CD14-positive monocyte (primary cell): ENCODE measurements at regions not wholly inside any gene's neighbourhood (a gene's known extent, or its start where the extent isn't known, plus 50 kb on each side); places are given as distances from the start of the nearest gene placed in this dataset.

Experiments
- DNase-seq, 3 donors: peaks; one replicate each; pipeline ENCODE4 v3.0.0-alpha.2; 2011 to 2022
- H2AFZ ChIP-seq: 2 replicates; pipeline ENCODE4 v1.6.0; 2012; ENCODE audit warnings: mild to moderate bottlenecking, low read depth, low read length, inconsistent platforms; ENCODE audit not compliant: insufficient read depth, poor library complexity, severe bottlenecking
- H3K27ac ChIP-seq, 2 donors: 1 replicate in 1 of 2; 2 replicates in 1 of 2; pipeline ENCODE4 v1.5.1; 2012 to 2013; ENCODE audit warnings: low read length in 2 of 2, control low read depth in 1 of 2, inconsistent platforms in 1 of 2, low read depth in 1 of 2, mild to moderate bottlenecking in 1 of 2
- H3K27me3 ChIP-seq, 2 donors: one replicate each; pipeline versions ENCODE4 v1.6.0 to v1.6.1; 2011 to 2013; ENCODE audit warnings: low read length in 2 of 2; ENCODE audit not compliant: control insufficient read depth in 2 of 2, insufficient read depth in 2 of 2
- H3K36me3 ChIP-seq, 2 donors: replicated peaks in 1 of 2; 1 replicate in 1 of 2; 2 replicates in 1 of 2; pipeline versions ENCODE4 v1.5.1 to v1.6.1; 2012 to 2013; ENCODE audit warnings: low read length in 2 of 2, control low read depth in 1 of 2, inconsistent platforms in 1 of 2, mild to moderate bottlenecking in 1 of 2; ENCODE audit not compliant: insufficient read depth in 2 of 2, control insufficient read depth in 1 of 2
- H3K4me1 ChIP-seq, 2 donors: 1 replicate in 1 of 2; 2 replicates in 1 of 2; pipeline versions ENCODE4 v1.5.1 to v1.6.1; 2012 to 2013; ENCODE audit warnings: low read length in 2 of 2, control low read depth in 1 of 2, inconsistent platforms in 1 of 2, mild to moderate bottlenecking in 1 of 2, moderate library complexity in 1 of 2; ENCODE audit not compliant: insufficient read depth in 2 of 2, control insufficient read depth in 1 of 2
- H3K4me2 ChIP-seq: replicated peaks from 2 replicates; pipeline ENCODE3; 2012; ENCODE audit warnings: low read length, moderate library complexity, mild to moderate bottlenecking; ENCODE audit not compliant: poor library complexity, severe bottlenecking; ENCODE audit errors: extremely low read depth
- H3K4me3 ChIP-seq, 3 experiments: fragments of 200-600 bp in 1 of 3; sonication (generic) in 1 of 3; replicated peaks in 1 of 3; 1 replicate in 2 of 3; 2 replicates in 1 of 3; pipeline ENCODE4 v1.5.1; 2011 to 2013; ENCODE audit warnings: low read length in 3 of 3, mild to moderate bottlenecking in 3 of 3, control low read depth in 2 of 3, low read depth in 2 of 3, inconsistent platforms in 1 of 3, moderate library complexity in 1 of 3
- H3K79me2 ChIP-seq: 2 replicates; pipeline ENCODE4 v1.6.0; 2012; ENCODE audit warnings: mild to moderate bottlenecking, control low read depth, inconsistent platforms, low read length, moderate library complexity; ENCODE audit not compliant: insufficient read depth
- H3K9ac ChIP-seq: 2 replicates; pipeline ENCODE4 v1.6.0; 2017; ENCODE audit warnings: low read length, mild to moderate bottlenecking; ENCODE audit not compliant: insufficient read depth, poor library complexity, severe bottlenecking
- H3K9me3 ChIP-seq, 2 donors: replicated peaks in 1 of 2; 1 replicate in 1 of 2; 2 replicates in 1 of 2; pipeline versions ENCODE4 v1.5.1 to v1.6.1; 2012 to 2013; ENCODE audit warnings: low read length in 2 of 2, control low read depth in 1 of 2; ENCODE audit not compliant: control insufficient read depth in 1 of 2, insufficient read depth in 1 of 2
- H4K20me1 ChIP-seq: 2 replicates; pipeline ENCODE4 v1.6.0; 2012; ENCODE audit warnings: mild to moderate bottlenecking, low read length, control low read depth, moderate library complexity; ENCODE audit not compliant: insufficient read depth
- H3K27ac Mint-ChIP-seq, 7 donors: one replicate each; pipeline ENCODE4 v1.8.0; 2020; ENCODE audit warnings: mild to moderate bottlenecking in 7 of 7, mixed read lengths in 7 of 7, moderate library complexity in 6 of 7, inconsistent platforms in 2 of 7
- H3K27me3 Mint-ChIP-seq, 3 donors: one replicate each; pipeline ENCODE4 v1.8.0; 2021 to 2022; ENCODE audit warnings: low read depth in 3 of 3, mild to moderate bottlenecking in 3 of 3, mixed read lengths in 3 of 3, moderate library complexity in 3 of 3, inconsistent platforms in 1 of 3
- H3K36me3 Mint-ChIP-seq, 2 donors: one replicate each; pipeline ENCODE4 v1.8.0; 2020; ENCODE audit warnings: mixed read lengths in 2 of 2, inconsistent platforms in 1 of 2, mild to moderate bottlenecking in 1 of 2
- H3K4me1 Mint-ChIP-seq: one replicate; pipeline ENCODE4 v1.8.0; 2020; ENCODE audit warnings: mild to moderate bottlenecking, mixed read lengths
- H3K4me3 Mint-ChIP-seq, 2 donors: one replicate each; pipeline ENCODE4 v1.8.0; 2020; ENCODE audit warnings: mild to moderate bottlenecking in 2 of 2, mixed read lengths in 2 of 2, moderate library complexity in 1 of 2
- H3K9me3 Mint-ChIP-seq, 7 donors: one replicate each; pipeline ENCODE4 v1.8.0; 2020 to 2022; ENCODE audit warnings: mixed read lengths in 7 of 7, mild to moderate bottlenecking in 6 of 7, moderate library complexity in 6 of 7, inconsistent platforms in 2 of 7
- CTCF ChIP-seq: fragments of 200-600 bp; IDR thresholded peaks from one replicate; pipeline ENCODE4 v1.8.0; 2022; ENCODE audit warnings: antibody characterized with exemption, mild to moderate bottlenecking
- WGBS: methylation state at CpG from one replicate; pipeline ENCODE4 v1.1.5; 2013; ENCODE audit warnings: missing lambda C conversion rate; ENCODE audit not compliant: insufficient coverage; 5-methylcytosine and 5-hydroxymethylcytosine counted together
- intact Hi-C, 2 donors: fragments of 100-400 bp; cut with micrococcal nuclease; formaldehyde crosslinking; loops; one replicate each; pipeline versions ENCODE4 v1.15.0 to v1.15.1; 2023

- no peak overlapping the region for H3K4me3 ChIP-seq
- no peaks in the 10 kb centered on the region for H3K36me3 ChIP-seq
- no peaks in the 10 kb centered on the region for H3K4me1 Mint-ChIP-seq
- no CpG with 5 or more reads among the region's 2 CpGs for WGBS
- no peaks in the 10 kb centered on the region for H3K79me2 ChIP-seq
- no peak overlapping the region for H3K4me2 ChIP-seq
- H4K20me1 ChIP-seq = no peaks in the 10 kb centered on the region
- H3K4me3 Mint-ChIP-seq = no peak overlapping the region
- H3K9me3 ChIP-seq = no peaks in the 10 kb centered on the region
- no peaks in the 10 kb centered on the region for H3K9me3 Mint-ChIP-seq
- no peak overlapping the region for H3K9ac ChIP-seq
- no peak for DNase-seq
- intact Hi-C loops = no loop called here
- H3K27ac ChIP-seq = no peak overlapping the region
- peaks cover 0 to 2% (median 2%) of the 10 kb centered on the region in 3 donors for H3K27me3 Mint-ChIP-seq
- no peaks in the 10 kb centered on the region for H3K27me3 ChIP-seq
- H2AFZ ChIP-seq = no peak overlapping the region
- H3K27ac Mint-ChIP-seq = no peak overlapping the region
- H3K36me3 Mint-ChIP-seq = no peaks in the 10 kb centered on the region
- TF ChIP-seq CTCF = no peak
- no peaks in the 10 kb centered on the region for H3K4me1 ChIP-seq
These were observed 344.6 kb downstream of the GBE1 start for GRCh38 chr3:81416812-81417211.

- intact Hi-C loops = no loop called here
- Histone ChIP-seq H3K9ac (no peak overlapping the region), H3K79me2 (no peaks in the 10 kb centered on the region), H2AFZ (no peak overlapping the region), H3K27me3 (no peaks in the 10 kb centered on the region), H3K36me3 (no peaks in the 10 kb centered on the region), H3K4me1 (no peaks in the 10 kb centered on the region), H3K9me3 (no peaks in the 10 kb centered on the region), H3K27ac (no peak overlapping the region), H3K4me2 (no peak overlapping the region), H4K20me1 (no peaks in the 10 kb centered on the region), H3K4me3 (no peak overlapping the region)
- no peak for TF ChIP-seq CTCF
- Mint-ChIP-seq H3K4me3 (no peak overlapping the region), H3K9me3 (peaks cover 0 to 2% (median 0%) of the 10 kb centered on the region in 7 donors), H3K4me1 (no peaks in the 10 kb centered on the region), H3K36me3 (no peaks in the 10 kb centered on the region), H3K27ac (no peak overlapping the region), H3K27me3 (peaks cover 0 to 1% (median 0%) of the 10 kb centered on the region in 3 donors)
- WGBS = no CpG with 5 or more reads among the region's 1 CpG
- no peak for DNase-seq
These were observed 355.1 kb downstream of the GBE1 start for GRCh38 chr3:81406318-81406717.
